HG03521 (cell line): ENCODE measurements at regions not wholly inside any gene's neighbourhood (a gene's known extent, or its start where the extent isn't known, plus 50 kb on each side); places are given as distances from the start of the nearest gene placed in this dataset.
"Not testable (repeated sequence)": the region's sequence is repeated elsewhere in the genome, so short reads cannot be mapped to it uniquely, and the experiment has no call there.

ENCODE experiments used
- ATAC-seq: cut with Tn5 transposase; IDR thresholded peaks from one replicate; pipeline ENCODE4 v1.9.1; 2021; ENCODE audit warnings: mild to moderate bottlenecking, moderate library complexity; ENCODE audit not compliant: unreplicated experiment

DNA sequence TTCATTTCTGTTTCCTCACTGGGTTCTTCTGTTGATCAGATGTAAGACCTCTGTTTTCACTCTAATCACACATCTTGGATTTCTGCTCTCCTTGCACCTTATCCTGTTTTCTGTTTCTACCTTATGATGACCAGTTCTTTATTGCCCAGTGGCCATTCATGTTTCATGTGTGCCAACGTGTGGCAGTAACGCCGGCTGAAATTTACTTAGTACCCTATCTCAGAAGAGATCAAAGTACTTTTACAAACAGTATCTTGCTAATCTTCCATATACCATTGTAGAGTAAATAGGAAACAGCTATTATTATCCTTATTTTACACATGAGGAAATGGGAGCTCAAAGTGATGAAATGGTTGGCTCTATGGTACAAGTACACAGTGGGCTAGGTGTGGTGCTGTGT lies 74.0 kb downstream of the GATA3 start:
- ATAC-seq, result no peak

- no peak for ATAC-seq
Measured at GRCh38 chr10:8129438-8129837, 75.0 kb downstream of the GATA3 start.

- ATAC-seq, result peak; percentile 59
Measured at GRCh38 chr10:8130973-8131911, 76.8 kb downstream of the GATA3 start.

DNA sequence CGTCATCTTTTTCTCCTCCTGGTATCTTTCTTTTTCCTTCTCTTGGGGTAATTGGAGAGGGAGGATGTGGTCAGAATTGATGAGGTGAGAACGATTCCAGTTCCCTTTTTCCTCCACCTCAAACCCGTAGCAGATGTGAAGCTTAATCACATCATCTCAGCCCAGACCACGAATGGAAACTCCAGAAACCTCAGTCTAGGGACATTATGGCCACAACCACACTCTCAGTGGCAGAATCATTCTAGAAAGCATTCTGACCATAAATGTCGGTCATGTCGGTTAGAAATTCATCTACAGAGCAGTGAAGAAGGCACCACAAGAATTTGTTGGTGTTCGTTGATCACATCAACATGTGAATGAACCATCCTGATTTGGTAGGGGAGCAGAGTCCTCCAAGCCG lies 78.7 kb downstream of the GATA3 start:
- peak; percentile 34 for ATAC-seq

DNA sequence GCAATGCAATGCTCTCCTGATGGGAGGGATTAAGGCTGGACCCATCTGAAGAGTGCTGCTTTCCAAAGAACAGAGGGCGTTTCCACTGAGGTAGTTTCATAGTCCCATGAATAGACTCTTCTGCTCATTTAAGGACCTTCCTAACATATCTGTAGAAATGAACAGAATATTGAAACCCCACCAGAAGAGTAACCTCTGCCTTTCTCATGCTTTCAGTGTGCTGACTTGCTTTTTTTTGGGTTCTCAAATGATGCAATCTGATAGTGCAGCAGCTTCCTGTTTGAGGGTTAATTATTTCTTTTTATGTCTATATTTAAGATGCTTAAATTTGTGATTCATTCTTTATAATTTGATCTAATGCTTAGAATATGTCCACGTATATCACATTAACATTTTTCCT lies 82.2 kb downstream of the GATA3 start:
- ATAC-seq, result no peak

DNA sequence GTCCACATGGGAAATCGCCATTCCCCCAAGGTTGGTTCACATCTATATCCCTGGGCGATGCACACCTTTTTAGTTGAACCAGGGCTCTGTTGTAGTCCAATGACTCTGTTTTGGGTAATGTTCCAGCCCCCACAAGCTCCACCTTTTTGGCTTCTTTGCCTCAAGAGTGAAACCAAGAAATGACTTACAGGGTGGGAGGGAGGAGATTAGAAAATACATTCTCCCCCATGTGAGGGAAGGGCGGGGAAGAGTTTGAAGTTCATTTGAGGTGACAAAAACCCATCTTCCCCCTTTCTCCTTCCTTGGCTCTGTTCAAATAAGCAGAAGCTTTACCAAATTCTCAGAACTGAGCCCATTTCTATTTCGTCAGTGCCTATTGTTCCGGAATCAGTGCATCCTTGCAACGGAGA lies 82.8 kb downstream of the GATA3 start:
- no peak for ATAC-seq

DNA sequence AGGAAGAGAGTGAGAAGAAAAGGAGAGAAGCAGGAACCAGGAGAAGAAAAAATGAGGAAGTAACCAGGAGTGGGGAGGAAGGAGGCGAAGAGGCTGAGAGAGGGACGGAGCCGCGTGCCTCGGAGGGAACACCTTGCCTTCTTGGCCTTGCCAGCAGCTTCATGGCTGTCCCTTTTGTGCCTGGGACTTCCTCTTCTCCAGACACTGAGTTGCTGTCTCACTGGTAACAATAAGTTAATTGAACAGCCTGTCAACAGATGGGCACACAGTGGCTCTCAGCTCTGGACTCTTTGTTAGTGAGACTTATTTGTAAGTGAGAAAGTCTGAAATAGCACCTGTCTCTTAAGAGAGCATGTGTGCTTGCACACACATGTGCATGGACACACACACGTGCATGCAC lies 83.2 kb downstream of the GATA3 start:
- no peak for ATAC-seq

GRCh38 chr10:8138471-8138870 lies 84.0 kb downstream of the GATA3 start:
- ATAC-seq, result no peak

GRCh38 chr10:8144496-8144895 lies 90.0 kb downstream of the GATA3 start:
- no peak for ATAC-seq

GRCh38 chr10:8146650-8147049 lies 92.2 kb downstream of the GATA3 start:
- ATAC-seq, result no peak

- ATAC-seq, result no peak
Measured at GRCh38 chr10:8149991-8150390, 95.5 kb downstream of the GATA3 start.

GRCh38 chr10:8150401-8150905 lies 96.0 kb downstream of the GATA3 start:
- no peak for ATAC-seq

- no peak for ATAC-seq
Measured at GRCh38 chr10:8151086-8151485, 96.6 kb downstream of the GATA3 start.

- no peak for ATAC-seq
Measured at GRCh38 chr10:8156918-8157317, 102.4 kb downstream of the GATA3 start.

DNA sequence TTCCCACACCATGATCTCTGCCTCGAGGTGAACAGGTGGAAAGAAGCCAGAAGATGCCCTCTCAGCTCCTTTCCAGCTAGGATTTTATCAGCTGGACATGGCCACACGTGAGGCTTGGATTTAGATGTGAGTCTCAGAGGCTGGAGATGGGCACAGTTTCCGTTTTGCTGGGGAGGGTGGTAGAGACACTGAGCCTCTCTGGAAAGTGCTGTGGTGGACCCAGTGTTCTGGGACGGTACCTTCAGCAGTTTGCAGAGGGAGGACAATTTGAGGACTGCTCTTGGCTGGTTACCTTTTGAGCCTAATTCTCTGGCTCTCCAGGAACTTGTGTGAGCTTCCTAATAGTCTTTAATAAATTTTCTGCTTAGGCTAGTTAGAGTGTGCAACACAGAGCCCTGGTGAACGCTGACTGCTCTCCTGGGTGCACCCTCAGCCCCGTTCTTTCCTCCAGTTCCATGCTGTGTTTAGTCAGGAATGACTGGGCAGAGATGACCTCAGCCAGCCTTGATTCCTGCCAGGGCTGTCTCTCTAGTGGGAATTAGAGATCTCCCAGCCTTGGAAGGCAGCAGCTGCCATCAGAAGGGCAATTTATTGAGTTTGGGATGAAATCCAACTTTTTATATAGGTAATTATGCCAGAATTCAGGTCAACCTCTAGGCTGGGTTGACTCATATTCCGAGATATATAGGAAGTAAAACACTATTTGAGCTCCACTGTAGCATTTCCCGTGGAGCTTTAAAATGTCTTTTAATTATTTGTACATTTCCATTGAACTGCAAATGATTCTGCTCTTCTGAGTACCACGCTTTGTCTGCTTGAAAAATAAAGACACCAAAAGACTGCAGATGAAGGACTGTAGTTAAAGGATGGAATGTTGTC lies 103.9 kb downstream of the GATA3 start:
- ATAC-seq, result no peak

DNA sequence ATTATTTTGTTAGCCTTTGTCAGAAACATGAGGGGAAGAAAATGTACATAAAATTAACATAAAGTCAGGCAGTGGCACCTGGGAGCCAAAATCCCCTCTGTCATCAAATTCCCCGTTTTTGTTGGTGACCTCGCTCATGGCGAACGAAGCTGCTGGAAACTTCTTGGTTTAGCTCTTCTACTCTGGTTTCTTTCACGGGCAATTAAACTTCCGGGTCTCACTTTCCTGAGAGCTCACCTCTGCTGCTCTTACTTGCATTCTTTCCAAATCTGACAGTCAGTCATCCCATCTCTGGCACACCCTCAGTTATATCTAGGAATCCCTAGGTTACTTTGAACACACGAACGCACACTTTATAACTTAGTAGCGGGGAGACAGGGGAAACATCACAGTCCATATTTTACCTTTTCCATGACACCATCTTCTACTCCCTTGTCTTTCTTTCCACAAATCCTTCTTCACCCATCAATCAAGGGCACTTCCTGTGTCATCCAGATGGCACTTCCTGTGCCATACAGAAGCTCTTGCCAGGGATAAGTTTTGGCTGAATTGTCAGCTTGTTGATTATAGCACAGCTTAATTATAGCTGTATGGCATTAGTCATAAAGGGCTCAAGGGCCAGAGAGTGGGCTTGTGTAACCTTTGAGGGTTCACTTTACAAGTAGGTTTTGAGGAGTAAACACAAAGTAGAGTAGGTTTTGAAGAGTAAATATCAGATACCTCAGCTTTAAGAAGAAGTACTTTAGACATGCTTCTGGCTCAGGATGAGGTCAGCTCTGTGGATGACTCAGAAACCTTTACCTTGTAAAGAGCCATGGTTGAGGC lies 105.1 kb downstream of the GATA3 start:
- no peak for ATAC-seq

- ATAC-seq, result no peak
Measured at GRCh38 chr10:8163824-8164223, 109.3 kb downstream of the GATA3 start.

DNA sequence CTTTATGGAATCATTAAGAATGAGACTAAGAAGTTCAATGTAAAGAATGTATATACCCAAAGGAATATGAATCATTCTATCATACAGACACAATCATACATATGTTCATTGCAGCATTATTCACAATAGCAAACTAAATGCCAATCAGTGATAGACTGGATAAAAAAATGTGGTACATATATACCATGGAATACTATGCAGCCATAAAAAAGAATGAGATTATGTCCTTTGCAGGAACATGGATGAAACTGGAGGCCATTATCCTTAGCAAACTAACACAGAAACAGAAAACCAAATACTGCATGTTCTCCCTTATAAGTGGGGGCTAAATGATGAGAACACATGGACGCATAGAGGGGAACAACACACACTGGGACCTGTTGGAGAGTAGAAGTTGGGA lies 110.2 kb downstream of the GATA3 start:
- ATAC-seq, result not testable (repeated sequence)

DNA sequence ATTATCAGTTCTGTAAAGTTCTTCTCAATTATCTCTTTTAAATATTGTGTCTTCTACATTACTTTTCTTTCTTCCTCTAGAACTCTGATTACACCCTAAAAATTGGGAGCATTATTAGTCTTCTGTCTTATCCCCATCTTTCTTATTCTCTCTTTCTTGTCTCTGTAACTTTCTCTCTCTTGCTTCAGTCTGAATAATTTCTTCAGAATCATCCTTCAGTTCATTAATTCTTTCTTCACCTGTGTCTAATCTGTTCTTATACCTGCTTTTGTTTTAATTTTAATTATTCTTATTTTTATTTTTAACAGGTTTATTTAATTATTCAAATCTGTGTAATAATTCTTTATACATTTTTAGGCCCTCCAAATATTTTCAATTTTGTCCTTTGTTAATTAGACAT lies 114.3 kb downstream of the GATA3 start:
- no peak for ATAC-seq

GRCh38 chr10:8171008-8171407 lies 116.5 kb downstream of the GATA3 start:
- ATAC-seq, result no peak

DNA sequence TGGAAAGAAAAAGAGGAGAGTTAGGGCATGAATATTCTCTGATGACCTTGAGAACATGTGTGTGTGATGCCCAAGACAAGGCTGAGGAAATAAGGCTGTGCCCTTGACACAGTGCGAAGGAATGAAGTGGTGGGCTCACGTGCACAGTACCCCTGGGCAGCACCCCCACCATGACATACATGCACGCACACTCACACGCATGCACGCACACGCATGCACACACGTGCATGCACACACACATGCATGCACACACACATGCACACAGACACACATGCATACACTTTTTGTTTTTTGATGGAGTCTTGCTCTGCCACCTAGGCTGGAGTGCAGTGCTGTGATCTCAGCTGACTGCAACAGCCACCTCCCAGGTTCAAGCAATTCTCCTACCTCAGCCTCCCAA lies 118.1 kb downstream of the GATA3 start:
- ATAC-seq, result no peak
